ENCODE measurements at regions not wholly inside any gene's neighbourhood (a gene's known extent, or its start where the extent isn't known, plus 50 kb on each side); places are given as distances from the start of the nearest gene placed in this dataset.
"Not testable (repeated sequence)": the region's sequence is repeated elsewhere in the genome, so short reads cannot be mapped to it uniquely, and the experiment has no call there.

- ATAC-seq, result peak; percentile 96
Observed at GRCh38 chr3:177478170-177478867, 281.0 kb upstream of the TBL1XR1 start.

- no peak for ATAC-seq
Observed at GRCh38 chr3:177479630-177480029, 282.3 kb upstream of the TBL1XR1 start.

- no peak for ATAC-seq
Observed at GRCh38 chr3:177481329-177481728, 284.0 kb upstream of the TBL1XR1 start.

GRCh38 chr3:177482048-177482691 is 284.9 kb upstream of the TBL1XR1 start:
- ATAC-seq, result no peak

- ATAC-seq, result peak; percentile 93
Observed at GRCh38 chr3:177483182-177483967, 286.1 kb upstream of the TBL1XR1 start.

- ATAC-seq, result no peak
Observed at GRCh38 chr3:177484206-177484605, 286.9 kb upstream of the TBL1XR1 start.

GRCh38 chr3:177484926-177485325 is 287.6 kb upstream of the TBL1XR1 start:
- ATAC-seq, result no peak

GRCh38 chr3:177487635-177488186 is 290.4 kb upstream of the TBL1XR1 start:
- no peak for ATAC-seq

- ATAC-seq, result no peak
Observed at GRCh38 chr3:177488740-177489139, 291.5 kb upstream of the TBL1XR1 start.

- ATAC-seq, result no peak
Observed at GRCh38 chr3:177490626-177491025, 293.3 kb upstream of the TBL1XR1 start.

- ATAC-seq, result peak; percentile 13
Observed at GRCh38 chr3:177491296-177492032, 294.2 kb upstream of the TBL1XR1 start.

- ATAC-seq, result no peak
Observed at GRCh38 chr3:177493091-177493490, 295.8 kb upstream of the TBL1XR1 start.

GRCh38 chr3:177494216-177494615 is 296.9 kb upstream of the TBL1XR1 start:
- ATAC-seq, result no peak

GRCh38 chr3:177495566-177495965 is 298.3 kb upstream of the TBL1XR1 start:
- ATAC-seq, result no peak

- ATAC-seq, result peak; percentile 46
Observed at GRCh38 chr3:177498037-177498857, 301.0 kb upstream of the TBL1XR1 start.

- ATAC-seq, result not testable (repeated sequence)
Observed at GRCh38 chr3:177499039-177499438, 301.8 kb upstream of the TBL1XR1 start.

- ATAC-seq, result no peak
Observed at GRCh38 chr3:177499779-177500423, 302.6 kb upstream of the TBL1XR1 start.

GRCh38 chr3:177510693-177511216 is 313.5 kb upstream of the TBL1XR1 start:
- ATAC-seq, result no peak

- ATAC-seq, result no peak
Observed at GRCh38 chr3:177512945-177513814, 315.9 kb upstream of the TBL1XR1 start.
